ENCODE measurements at regions not wholly inside any gene's neighbourhood (a gene's known extent, or its start where the extent isn't known, plus 50 kb on each side); places are given as distances from the start of the nearest gene placed in this dataset.

DNA sequence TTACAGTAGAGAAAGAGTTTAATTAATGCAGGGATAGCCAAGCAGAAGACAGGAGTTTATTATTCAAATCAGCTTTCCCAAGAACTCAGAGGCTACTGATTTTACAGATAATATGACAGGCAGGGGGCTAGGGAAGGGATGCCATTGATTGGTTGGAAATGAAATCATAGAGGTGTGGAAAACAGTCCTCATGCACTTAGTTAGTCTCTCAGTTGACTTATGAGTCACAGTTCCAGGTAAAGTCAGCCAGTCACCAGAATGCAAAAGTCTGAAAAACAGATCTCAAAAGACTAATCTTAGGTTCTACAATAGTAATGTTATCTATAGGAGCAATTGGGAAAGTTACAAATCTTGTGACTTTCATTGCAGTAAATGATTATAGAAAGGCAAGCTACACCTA, 676.4 kb upstream of the CHAC2 start:
- DNase-seq (ENCODE audit: insufficient read length, low spot score) (no peak), FAIRE-seq (no peak)
- TF ChIP-seq POLR2A (IDR thresholded peaks at IDR 0.05; ENCODE audit: low read depth, low read length) (no peak), TAF1 (IDR thresholded peaks at IDR 0.05; ENCODE audit: low read depth, low read length) (no peak), POU2F2 (IDR thresholded peaks at IDR 0.05; ENCODE audit: low read depth, low read length) (no peak), POLR2AphosphoS5 (IDR thresholded peaks at IDR 0.05; ENCODE audit: low read depth, low read length) (no peak), SPI1 (IDR thresholded peaks at IDR 0.05; ENCODE audit: low read depth, low read length) (no peak), PAX5 (IDR thresholded peaks at IDR 0.05; ENCODE audit: insufficient read depth, low read length, severe bottlenecking) (no peak)

DNA sequence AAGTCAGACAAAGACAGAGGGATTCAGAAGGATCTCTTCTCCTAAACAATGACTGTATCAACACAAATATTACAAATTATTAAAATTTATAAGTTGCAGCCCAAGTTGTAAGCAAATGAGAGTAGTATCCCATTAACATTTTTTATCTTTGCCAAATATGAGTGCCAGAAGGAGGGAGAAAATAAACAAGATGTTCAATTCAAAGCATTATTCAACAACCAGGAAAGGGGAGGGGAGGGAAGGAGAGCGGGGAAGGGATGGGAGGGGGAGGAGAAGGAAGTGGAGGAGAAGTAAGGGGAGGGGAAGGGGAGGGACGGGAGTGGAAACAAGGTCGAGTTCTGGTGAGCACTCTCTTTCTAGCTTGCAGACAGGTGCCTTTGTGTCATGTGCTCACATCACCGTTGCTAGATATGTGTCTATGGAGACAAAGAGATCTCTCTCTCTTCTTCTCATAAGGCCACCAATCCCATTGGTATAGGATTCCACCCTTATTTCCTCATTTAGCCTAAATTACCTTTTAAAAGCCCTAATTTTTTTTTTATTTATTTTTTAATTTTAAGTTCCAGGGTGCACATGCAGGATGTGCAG, 679.6 kb upstream of the CHAC2 start:
- DNase-seq (ENCODE audit: insufficient read length, low spot score) (no peak), FAIRE-seq (no peak)
- TF ChIP-seq SPI1 (IDR thresholded peaks at IDR 0.05; ENCODE audit: low read depth, low read length) (no peak), TAF1 (IDR thresholded peaks at IDR 0.05; ENCODE audit: low read depth, low read length) (no peak)

DNA sequence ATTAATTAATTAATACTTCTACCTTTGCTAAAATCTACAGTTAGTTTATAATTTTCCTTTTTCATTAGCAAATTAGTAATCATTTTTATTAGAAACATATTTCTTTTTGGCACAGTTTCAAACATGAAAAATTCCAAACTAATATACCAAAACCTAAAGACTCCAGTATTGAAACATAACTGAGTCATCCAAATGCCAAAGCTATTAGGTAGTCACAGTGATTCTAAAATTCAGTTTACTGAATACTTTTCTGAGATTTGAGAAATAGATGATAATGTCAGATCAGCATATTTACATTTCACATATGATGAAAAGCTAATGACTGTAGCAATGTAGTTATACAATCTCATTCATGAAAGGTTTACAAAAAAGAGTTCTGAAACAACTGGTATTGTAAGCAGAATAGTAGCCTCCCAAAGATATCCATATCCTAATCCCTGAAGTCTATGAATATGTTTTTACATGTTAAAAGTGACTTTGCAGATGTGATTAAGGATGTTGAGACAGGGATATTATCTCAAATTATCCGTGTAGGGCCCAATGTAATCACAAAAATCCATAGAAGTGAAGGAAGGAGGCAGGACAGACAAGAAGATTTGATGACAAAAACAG, 680.2 kb upstream of the CHAC2 start:
- no peak for DNase-seq (ENCODE audit: insufficient read length, low spot score)
- TF ChIP-seq POLR2A (IDR thresholded peaks at IDR 0.05; ENCODE audit: low read depth, low read length) (no peak), SPI1 (IDR thresholded peaks at IDR 0.05; ENCODE audit: low read depth, low read length) (no peak), POLR2AphosphoS5 (IDR thresholded peaks at IDR 0.05; ENCODE audit: low read depth, low read length) (no peak), TAF1 (IDR thresholded peaks at IDR 0.05; ENCODE audit: low read depth, low read length) (no peak), PAX5 (IDR thresholded peaks at IDR 0.05; ENCODE audit: insufficient read depth, low read length, severe bottlenecking) (no peak), POU2F2 (IDR thresholded peaks at IDR 0.05; ENCODE audit: low read depth, low read length) (no peak)
- no peak for FAIRE-seq

DNA sequence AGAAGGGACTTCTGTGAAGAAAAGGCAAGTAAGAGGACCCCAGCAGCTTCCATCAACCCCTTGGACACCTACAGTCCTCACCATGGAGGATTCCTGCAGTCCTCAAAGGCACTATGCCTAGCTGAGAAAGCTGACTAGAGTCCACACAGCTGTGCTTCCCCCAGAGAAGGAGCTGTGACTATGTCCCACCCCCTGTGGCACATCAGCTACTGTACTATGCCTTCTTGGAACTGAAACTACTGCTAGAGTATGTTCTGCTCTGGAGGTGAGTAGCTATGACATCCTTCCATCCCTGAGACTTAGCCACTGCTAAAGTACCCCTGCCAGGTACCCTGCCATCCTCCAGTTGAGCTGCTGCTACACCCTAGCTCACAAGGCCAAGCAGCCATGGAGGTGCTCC, 690.2 kb upstream of the CHAC2 start:
- no peak for TF ChIP-seq SPI1 (IDR thresholded peaks at IDR 0.05; ENCODE audit: low read depth, low read length)
- DNase-seq (ENCODE audit: insufficient read length, low spot score) (no peak), FAIRE-seq (no peak)

DNA sequence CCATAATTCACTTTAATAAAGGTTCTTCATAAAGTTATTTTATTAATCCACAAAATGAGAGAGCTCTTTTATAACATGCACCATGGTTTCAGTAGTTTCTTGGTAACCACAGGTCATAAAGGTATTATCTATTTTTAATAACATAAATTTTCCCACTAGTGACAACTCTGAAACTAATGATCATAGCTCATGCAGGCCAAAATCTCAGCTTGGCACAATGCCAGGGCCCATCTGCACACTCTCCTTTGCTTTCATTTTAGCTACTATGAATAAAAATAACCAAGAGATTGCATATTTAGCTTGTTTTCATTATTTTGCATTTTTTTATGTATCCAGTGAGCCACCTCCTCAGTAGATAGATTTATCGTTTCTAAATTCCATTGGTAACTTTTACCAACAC, 691.8 kb upstream of the CHAC2 start:
- FAIRE-seq, result no peak
- TF ChIP-seq POLR2AphosphoS5 (IDR thresholded peaks at IDR 0.05; ENCODE audit: low read depth, low read length) (no peak), TAF1 (IDR thresholded peaks at IDR 0.05; ENCODE audit: low read depth, low read length) (no peak), POLR2A (IDR thresholded peaks at IDR 0.05; ENCODE audit: low read depth, low read length) (no peak), POU2F2 (IDR thresholded peaks at IDR 0.05; ENCODE audit: low read depth, low read length) (no peak), SPI1 (IDR thresholded peaks at IDR 0.05; ENCODE audit: low read depth, low read length) (no peak), PAX5 (IDR thresholded peaks at IDR 0.05; ENCODE audit: insufficient read depth, low read length, severe bottlenecking) (no peak)
- DNase-seq (ENCODE audit: insufficient read length, low spot score), result no peak

DNA sequence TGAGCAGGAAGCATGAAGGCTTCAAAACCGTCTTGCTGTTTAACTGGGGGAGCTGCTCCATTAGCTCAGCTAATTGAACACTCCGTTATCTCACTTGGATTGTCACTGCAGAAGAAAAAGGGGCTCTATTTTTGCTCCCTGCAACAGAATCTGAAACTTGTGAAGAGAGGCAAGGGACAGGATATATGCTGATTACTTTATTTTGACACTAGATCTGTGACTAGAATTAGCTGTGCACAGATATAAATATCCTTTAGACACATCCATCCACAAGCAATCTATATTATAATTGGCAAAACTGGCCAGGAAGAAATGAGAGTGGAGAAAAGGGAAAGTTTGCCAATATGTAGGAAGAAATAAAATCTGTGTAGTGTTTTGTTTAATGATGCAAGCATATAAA, 700.1 kb upstream of the CHAC2 start:
- no peak for TF ChIP-seq POLR2A (IDR thresholded peaks at IDR 0.05; ENCODE audit: low read depth, low read length)
- TF ChIP-seq POLR2AphosphoS5 (IDR thresholded peaks at IDR 0.05; ENCODE audit: low read depth, low read length), result no peak
- no peak for TF ChIP-seq POU2F2 (IDR thresholded peaks at IDR 0.05; ENCODE audit: low read depth, low read length)
- no peak for DNase-seq (ENCODE audit: insufficient read length, low spot score)
- FAIRE-seq, result no peak

DNA sequence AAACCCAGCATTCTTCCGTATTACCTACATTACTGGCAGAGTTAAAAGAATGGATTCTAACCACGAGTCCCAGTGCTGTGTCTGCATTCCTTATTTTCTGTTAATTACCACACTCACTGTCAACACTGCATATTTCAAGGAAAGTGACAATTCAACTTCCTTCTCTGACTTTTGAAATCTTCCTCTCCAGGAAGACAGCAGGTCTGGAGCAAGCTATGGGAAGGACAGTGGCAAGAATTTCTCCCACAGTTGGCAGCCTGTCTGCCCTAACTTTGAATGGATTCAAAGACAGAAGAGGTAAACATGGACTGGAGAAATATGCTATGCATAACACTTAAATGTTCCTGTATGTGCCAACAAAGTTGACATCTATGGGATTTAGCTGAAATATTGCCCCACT, 700.5 kb upstream of the CHAC2 start:
- FAIRE-seq, result no peak
- DNase-seq (ENCODE audit: insufficient read length, low spot score), result no peak
- TF ChIP-seq POLR2A (IDR thresholded peaks at IDR 0.05; ENCODE audit: low read depth, low read length) (no peak), POU2F2 (IDR thresholded peaks at IDR 0.05; ENCODE audit: low read depth, low read length) (no peak), SPI1 (IDR thresholded peaks at IDR 0.05; ENCODE audit: low read depth, low read length) (no peak), PAX5 (IDR thresholded peaks at IDR 0.05; ENCODE audit: insufficient read depth, low read length, severe bottlenecking) (no peak), POLR2AphosphoS5 (IDR thresholded peaks at IDR 0.05; ENCODE audit: low read depth, low read length) (no peak), TAF1 (IDR thresholded peaks at IDR 0.05; ENCODE audit: low read depth, low read length) (no peak)

DNA sequence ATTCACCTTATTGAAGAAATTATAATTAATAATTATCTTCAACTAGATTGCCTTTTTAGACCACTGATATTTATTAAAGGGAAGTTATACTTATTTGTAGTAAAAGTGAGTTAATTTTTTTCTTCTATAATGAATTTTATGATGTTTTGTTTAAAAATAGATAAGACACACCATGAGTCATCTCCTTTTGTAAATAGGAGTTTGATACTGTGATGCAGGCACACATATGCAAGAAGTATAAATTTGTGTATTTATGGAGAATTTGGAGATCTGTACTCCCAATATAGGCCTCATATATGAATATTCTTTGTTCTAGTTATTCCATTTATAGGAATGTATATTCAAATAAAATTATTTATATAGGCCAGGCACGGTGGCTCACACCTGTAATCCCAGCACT, 703.5 kb upstream of the CHAC2 start:
- FAIRE-seq (no peak), DNase-seq (ENCODE audit: insufficient read length, low spot score) (no peak)
- TF ChIP-seq POLR2AphosphoS5 (IDR thresholded peaks at IDR 0.05; ENCODE audit: low read depth, low read length), result no peak
- TF ChIP-seq TAF1 (IDR thresholded peaks at IDR 0.05; ENCODE audit: low read depth, low read length), result no peak
- no peak for TF ChIP-seq PAX5 (IDR thresholded peaks at IDR 0.05; ENCODE audit: insufficient read depth, low read length, severe bottlenecking)
- TF ChIP-seq SPI1 (IDR thresholded peaks at IDR 0.05; ENCODE audit: low read depth, low read length), result no peak
- TF ChIP-seq POLR2A (IDR thresholded peaks at IDR 0.05; ENCODE audit: low read depth, low read length), result no peak
- TF ChIP-seq POU2F2 (IDR thresholded peaks at IDR 0.05; ENCODE audit: low read depth, low read length), result no peak

DNA sequence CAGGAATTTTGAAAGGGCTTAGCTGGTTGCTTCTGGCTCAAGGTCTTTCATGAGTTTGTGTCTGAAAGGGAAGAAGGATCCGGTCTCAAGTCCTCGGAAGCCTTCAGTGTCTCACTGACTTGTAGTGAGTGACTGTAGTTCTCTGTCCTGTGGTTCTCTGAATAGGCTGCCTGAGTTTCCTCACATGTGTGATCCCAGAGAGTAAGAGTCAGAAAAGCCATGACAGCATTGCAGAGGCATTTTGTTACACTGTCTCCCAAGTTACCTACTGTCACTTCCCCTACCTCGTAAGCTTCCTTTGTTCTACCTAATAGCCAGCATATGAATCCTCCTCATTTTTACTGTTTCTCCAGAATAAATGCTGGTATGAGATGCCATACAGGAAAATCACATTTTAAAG, 709.1 kb upstream of the CHAC2 start:
- DNase-seq (ENCODE audit: insufficient read length, low spot score) (no peak), FAIRE-seq (no peak)

DNA sequence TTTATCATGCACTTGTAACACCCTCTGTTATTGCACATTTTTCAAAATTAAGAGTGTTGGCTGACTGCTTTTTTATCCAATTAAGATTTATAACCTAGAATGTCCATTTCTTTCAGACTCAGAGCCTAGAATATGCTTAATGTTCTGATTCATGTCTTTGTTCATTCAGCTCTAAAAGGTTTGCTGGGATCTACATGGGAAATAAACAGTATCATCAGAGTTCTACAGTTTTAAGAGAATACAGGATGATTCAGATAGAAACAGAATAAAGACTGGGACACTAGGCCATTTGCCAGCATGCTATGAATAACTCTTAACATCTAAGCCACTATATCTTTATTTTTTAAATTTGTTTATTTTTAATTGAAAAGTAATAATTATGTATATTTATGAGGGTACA, 713.7 kb upstream of the CHAC2 start:
- no peak for FAIRE-seq
- no peak for DNase-seq (ENCODE audit: insufficient read length, low spot score)
- no peak for TF ChIP-seq PAX5 (IDR thresholded peaks at IDR 0.05; ENCODE audit: insufficient read depth, low read length, severe bottlenecking)
- TF ChIP-seq POLR2AphosphoS5 (IDR thresholded peaks at IDR 0.05; ENCODE audit: low read depth, low read length), result no peak
- no peak for TF ChIP-seq POU2F2 (IDR thresholded peaks at IDR 0.05; ENCODE audit: low read depth, low read length)
- TF ChIP-seq TAF1 (IDR thresholded peaks at IDR 0.05; ENCODE audit: low read depth, low read length), result no peak

More for the DNA sequence above, 709.1 kb upstream of the CHAC2 start:
- TF ChIP-seq POLR2A (IDR thresholded peaks at IDR 0.05; ENCODE audit: low read depth, low read length) (no peak), PAX5 (IDR thresholded peaks at IDR 0.05; ENCODE audit: insufficient read depth, low read length, severe bottlenecking) (no peak), POLR2AphosphoS5 (IDR thresholded peaks at IDR 0.05; ENCODE audit: low read depth, low read length) (no peak), TAF1 (IDR thresholded peaks at IDR 0.05; ENCODE audit: low read depth, low read length) (no peak), POU2F2 (IDR thresholded peaks at IDR 0.05; ENCODE audit: low read depth, low read length) (no peak), SPI1 (IDR thresholded peaks at IDR 0.05; ENCODE audit: low read depth, low read length) (no peak)

Measured in GM12891 (cell line).